ENCODE measurements at regions not wholly inside any gene's neighbourhood (a gene's known extent, or its start where the extent isn't known, plus 50 kb on each side); places are given as distances from the start of the nearest gene placed in this dataset.
"Not testable (repeated sequence)": the region's sequence is repeated elsewhere in the genome, so short reads cannot be mapped to it uniquely, and the experiment has no call there.

- Histone ChIP-seq H3K27me3 (no peaks in the 10 kb centered on the region), H3K27ac (no peak overlapping the region), H3K36me3 (no peaks in the 10 kb centered on the region), H3K4me3 (no peak overlapping the region), H3K4me1 (no peaks in the 10 kb centered on the region), H3K9me3 (no peaks in the 10 kb centered on the region)
- no peak for DNase-seq
- intact Hi-C loops (cut with DNase I; ENCODE audit: low total_unique reads) = no loop called here
- TF ChIP-seq CTCF (IDR thresholded peaks at IDR 0.05) = no peak
Observed at GRCh38 chr7:69110450-69111050, 487.7 kb upstream of the AUTS2 start.

DNA sequence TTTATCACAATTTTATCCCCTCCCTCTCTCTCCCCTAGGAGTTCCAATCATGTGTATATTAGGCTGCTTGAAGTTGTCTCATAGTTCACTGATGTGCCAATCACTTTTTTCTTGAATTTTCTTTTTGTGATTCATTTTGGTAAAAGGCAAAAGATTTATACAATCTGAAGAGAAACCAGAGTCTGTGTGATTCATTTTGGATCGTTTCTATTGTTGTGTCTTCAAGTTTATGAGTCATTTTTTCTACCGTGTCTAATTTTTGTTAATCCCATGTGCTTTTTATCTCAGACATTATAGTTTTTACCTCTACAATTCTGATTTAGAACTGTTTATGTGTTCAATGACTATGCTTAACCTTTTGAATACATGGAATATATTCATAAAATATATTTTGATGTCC is 483.9 kb upstream of the AUTS2 start:
- no peaks in the 10 kb centered on the region for H3K36me3 ChIP-seq
- intact Hi-C loops (cut with DNase I; ENCODE audit: low total_unique reads) = no loop called here
- no peak for TF ChIP-seq CTCF (IDR thresholded peaks at IDR 0.05)

GRCh38 chr7:69115788-69116187 is 482.5 kb upstream of the AUTS2 start:
- no peaks in the 10 kb centered on the region for H3K4me1 ChIP-seq
- no peak overlapping the region for H3K27ac ChIP-seq
- TF ChIP-seq CTCF (IDR thresholded peaks at IDR 0.05) = no peak
- H3K4me3 ChIP-seq = no peak overlapping the region
- H3K9me3 ChIP-seq = no peaks in the 10 kb centered on the region
- H3K36me3 ChIP-seq = no peaks in the 10 kb centered on the region
- intact Hi-C loops (cut with DNase I; ENCODE audit: low total_unique reads) = no loop called here
- no peak for DNase-seq
- no peaks in the 10 kb centered on the region for H3K27me3 ChIP-seq

More for the DNA sequence above, 483.9 kb upstream of the AUTS2 start:
- Histone ChIP-seq H3K27me3 (no peaks in the 10 kb centered on the region), H3K9me3 (no peaks in the 10 kb centered on the region), H3K4me1 (no peaks in the 10 kb centered on the region), H3K4me3 (no peak overlapping the region), H3K27ac (no peak overlapping the region)
- no peak for DNase-seq

GRCh38 chr7:69116196-69116595 is 482.1 kb upstream of the AUTS2 start:
- H3K36me3 ChIP-seq; intact Hi-C loops (cut with DNase I; ENCODE audit: low total_unique reads); DNase-seq; H3K9me3 ChIP-seq; H3K4me1 ChIP-seq; H3K27ac ChIP-seq; H3K27me3 ChIP-seq; H3K4me3 ChIP-seq: not testable (repeated sequence)

GRCh38 chr7:69122953-69123352 is 475.3 kb upstream of the AUTS2 start:
- no peak overlapping the region for H3K27ac ChIP-seq
- no peaks in the 10 kb centered on the region for H3K36me3 ChIP-seq
- TF ChIP-seq CTCF (IDR thresholded peaks at IDR 0.05) = no peak
- no peaks in the 10 kb centered on the region for H3K9me3 ChIP-seq
- H3K4me1 ChIP-seq = peaks cover 0 to 16% (median 2%) of the 10 kb centered on the region in 4 donors
- intact Hi-C loops (cut with DNase I; ENCODE audit: low total_unique reads) = no loop called here
- H3K27me3 ChIP-seq = no peaks in the 10 kb centered on the region
- no peak for DNase-seq
- H3K4me3 ChIP-seq = no peak overlapping the region

DNA sequence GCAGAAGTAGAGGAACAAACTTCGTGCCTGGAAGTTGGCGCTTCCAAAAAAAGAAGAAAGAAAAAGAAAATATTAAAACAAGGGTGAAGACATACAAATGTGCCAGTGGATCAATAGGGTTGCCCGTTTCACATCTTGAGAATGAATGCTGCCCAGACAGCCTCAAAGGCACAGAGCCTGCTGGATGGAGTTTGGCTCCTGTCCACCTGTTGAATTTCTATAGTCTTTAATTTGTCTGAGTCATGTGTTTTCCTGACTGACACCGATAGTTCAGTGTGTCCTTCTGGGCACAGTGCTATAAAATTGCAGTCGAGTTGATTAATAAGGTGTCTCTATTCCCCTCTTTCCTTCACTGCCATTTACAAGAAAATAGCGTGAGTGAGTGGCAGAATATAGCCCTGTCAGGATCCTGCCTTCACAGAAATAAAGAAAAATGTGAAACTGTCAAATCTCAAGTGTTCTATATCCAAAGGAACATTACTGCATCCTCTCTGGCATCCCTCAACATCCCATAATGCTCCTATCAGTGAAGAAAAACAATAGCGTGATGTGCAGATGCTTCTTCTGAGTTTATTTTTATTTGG is 471.3 kb upstream of the AUTS2 start:
- H3K36me3 ChIP-seq = no peaks in the 10 kb centered on the region
- intact Hi-C loops (cut with DNase I; ENCODE audit: low total_unique reads) = no loop called here
- H3K9me3 ChIP-seq = no peaks in the 10 kb centered on the region
- H3K27ac ChIP-seq = no peak overlapping the region
- peaks cover 0 to 16% (median 2%) of the 10 kb centered on the region in 4 donors for H3K4me1 ChIP-seq
- DNase-seq = no peak
- H3K27me3 ChIP-seq = no peaks in the 10 kb centered on the region
- no peak overlapping the region for H3K4me3 ChIP-seq
- TF ChIP-seq CTCF (IDR thresholded peaks at IDR 0.05) = no peak
